Upper lobe of left lung (tissue), 4 donors: ENCODE measurements at regions not wholly inside any gene's neighbourhood (a gene's known extent, or its start where the extent isn't known, plus 50 kb on each side); places are given as distances from the start of the nearest gene placed in this dataset.

Experiments
- CTCF ChIP-seq, 6 experiments: fragments of 450-650 bp in 4 of 6; fragments of 200-600 bp in 2 of 6; sonication (generic) in 2 of 6; IDR thresholded peaks; one replicate each; pipeline ENCODE4 v1.5.1; 2016 to 2019; ENCODE audit warnings: antibody characterized with exemption in 6 of 6
- EP300 ChIP-seq, 4 donors: sonication (generic); formaldehyde crosslinking; IDR thresholded peaks; one replicate each; pipeline ENCODE4 v1.5.1; 2017; ENCODE audit warnings: antibody characterized with exemption in 4 of 4, control low read depth in 2 of 4
- POLR2A ChIP-seq, 4 donors: fragments of 450-650 bp; IDR thresholded peaks; one replicate each; pipeline ENCODE4 v1.5.1; 2016 to 2017; ENCODE audit warnings: antibody characterized with exemption in 4 of 4, mild to moderate bottlenecking in 2 of 4
- POLR2AphosphoS5 ChIP-seq, 2 donors: sonication (generic); formaldehyde crosslinking; IDR thresholded peaks; one replicate each; pipeline ENCODE4 v1.5.1; 2017; ENCODE audit warnings: antibody characterized with exemption in 2 of 2

DNA sequence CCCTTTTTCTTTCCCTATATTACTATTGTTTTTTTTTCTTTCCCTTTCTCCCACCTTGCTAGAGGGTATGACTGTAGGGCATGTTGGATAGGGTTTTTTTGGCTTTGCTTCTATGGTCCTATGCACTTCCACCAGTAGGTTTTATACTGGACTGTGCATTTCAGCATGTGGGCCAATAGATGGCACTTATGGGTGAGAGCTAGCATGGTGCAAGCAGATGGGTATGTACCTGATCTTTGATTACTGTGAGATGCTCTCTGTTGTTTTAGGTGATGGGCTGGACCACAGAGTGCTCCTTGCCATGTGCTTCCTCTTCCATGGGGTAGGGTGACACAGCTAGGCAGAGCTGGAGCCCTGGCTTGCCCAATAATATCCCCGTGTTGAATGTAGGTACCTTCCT lies 128.5 kb upstream of the CHD6 start:
- TF ChIP-seq POLR2A (IDR thresholded peaks at IDR 0.05): no peak
- TF ChIP-seq CTCF (IDR thresholded peaks at IDR 0.05): no peak
- TF ChIP-seq EP300 (IDR thresholded peaks at IDR 0.05): no peak
- no peak for TF ChIP-seq POLR2AphosphoS5 (IDR thresholded peaks at IDR 0.05)
